GM21576 (cell line): ENCODE measurements at regions not wholly inside any gene's neighbourhood (a gene's known extent, or its start where the extent isn't known, plus 50 kb on each side); places are given as distances from the start of the nearest gene placed in this dataset.

Experiments
- ATAC-seq: cut with Tn5 transposase; IDR thresholded peaks from one replicate; pipeline ENCODE4 v1.9.1; 2021; ENCODE audit warnings: mild to moderate bottlenecking, moderate library complexity; ENCODE audit not compliant: unreplicated experiment

DNA sequence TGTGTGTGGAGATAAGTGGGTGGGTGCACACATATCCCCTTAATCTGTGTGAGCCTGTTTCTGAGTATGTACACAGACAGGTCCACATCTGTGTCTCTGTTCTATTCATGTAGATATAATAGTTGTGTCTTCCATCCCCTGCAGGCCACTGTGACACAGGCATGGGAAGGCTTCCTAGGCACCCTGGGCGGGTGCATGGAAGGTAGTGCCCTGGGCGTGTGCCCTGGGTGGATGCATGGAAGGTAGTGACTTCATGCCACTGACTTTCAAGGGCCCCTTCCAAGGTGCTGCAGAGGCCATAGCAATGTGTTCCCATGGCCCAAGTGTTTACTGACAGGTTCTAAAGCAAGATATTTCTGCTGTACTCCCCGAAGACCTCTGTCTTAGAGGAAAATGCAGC lies 462.5 kb upstream of the HS6ST1 start:
- ATAC-seq, result no peak

DNA sequence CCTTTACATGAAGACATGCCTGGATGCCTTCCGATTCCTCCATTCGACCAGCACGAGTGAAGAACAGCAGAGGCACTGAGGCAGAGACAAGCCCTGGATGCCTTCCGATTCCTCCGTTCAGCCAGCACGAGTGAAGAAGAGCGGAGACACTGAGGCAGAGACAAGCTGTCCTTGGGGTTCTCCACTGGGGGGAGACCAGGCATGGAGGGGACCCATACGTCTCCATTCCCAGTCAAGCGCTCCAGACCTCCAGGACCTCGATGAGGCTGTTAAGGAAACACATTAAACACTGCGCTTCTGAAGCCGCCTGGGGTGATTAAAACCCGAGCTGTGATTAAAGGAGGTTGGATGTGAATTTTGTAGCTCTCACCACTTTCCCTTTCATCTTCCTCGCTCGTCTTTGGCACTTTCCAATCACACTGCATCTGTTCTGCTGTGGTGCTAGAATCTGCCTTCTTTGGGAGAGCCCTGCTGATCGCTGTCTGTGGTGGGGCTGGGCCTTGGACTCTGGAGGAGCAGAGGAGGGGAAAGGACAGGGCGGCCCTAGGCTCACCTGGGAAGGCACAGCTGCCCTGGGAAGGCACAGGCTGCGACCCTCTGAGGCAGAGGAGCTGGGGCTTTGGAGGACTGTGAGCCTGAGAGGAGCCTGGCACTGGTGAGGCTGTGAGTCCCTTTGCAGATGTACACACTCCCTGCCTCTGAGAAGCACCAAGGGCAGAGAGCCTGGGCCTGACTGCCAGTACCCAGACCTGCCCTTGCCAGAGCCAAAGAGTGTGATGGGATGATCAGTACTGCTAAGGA lies 463.1 kb upstream of the HS6ST1 start:
- no peak for ATAC-seq

DNA sequence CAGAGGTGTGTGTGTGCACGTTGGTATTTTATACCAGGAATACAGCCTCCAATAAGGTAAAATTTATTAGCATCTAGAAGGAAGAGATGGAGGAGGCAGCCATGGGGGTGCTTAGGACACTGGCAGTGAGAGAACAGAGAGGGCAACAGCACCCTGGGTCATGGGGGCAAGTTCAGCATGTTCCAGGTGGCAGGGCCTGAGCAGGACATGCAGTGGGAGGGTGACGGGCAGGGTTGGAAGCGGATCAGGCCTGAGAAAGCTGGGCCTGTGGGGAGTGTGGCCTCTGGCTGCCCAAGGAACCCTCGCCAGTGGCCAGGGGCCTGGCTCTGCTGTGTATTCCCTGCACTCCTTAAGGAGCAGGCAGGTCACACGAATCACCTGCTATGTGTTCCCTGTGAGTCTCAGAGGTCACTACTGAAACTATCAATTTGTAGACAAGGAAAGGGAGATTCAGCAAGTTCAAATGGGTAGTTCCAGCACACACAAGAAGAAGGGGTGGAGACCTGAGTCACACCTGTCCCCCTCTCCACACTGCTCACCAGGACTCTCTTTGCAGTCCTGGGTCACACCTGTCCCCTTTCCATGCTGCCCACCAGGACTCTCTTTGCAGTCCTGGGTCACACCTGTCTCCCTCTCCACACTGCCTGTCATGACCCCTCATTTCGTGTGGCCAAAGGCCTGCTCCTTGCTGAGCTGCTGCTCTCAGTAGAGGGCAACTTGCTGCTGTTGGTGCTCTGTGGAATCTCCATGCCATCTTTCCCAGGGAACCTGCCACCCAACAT lies 463.9 kb upstream of the HS6ST1 start:
- ATAC-seq, result no peak

DNA sequence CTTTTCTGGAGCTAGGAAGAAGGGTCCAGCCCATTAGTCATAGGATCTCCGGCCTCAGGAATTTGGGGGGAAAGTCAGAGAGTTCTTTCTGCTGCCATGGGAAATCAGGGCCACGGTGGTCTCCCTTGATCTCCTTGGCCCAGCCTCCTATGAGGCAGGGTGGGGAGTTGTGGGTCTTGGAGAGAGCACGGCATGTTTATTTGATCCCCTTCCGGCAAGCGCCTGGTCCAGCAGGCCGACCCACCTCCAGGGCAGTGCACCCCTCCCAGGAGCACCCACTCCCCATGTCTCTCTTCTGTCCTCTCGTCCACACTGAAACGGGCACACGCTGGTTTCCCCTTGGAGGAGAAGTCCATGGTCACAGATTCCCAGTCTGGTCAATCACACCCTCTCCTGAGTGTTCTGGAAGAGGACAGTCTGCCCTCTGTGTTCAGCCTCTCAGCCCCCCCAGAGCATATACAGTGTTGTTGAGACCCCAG lies 464.6 kb upstream of the HS6ST1 start:
- ATAC-seq, result no peak

DNA sequence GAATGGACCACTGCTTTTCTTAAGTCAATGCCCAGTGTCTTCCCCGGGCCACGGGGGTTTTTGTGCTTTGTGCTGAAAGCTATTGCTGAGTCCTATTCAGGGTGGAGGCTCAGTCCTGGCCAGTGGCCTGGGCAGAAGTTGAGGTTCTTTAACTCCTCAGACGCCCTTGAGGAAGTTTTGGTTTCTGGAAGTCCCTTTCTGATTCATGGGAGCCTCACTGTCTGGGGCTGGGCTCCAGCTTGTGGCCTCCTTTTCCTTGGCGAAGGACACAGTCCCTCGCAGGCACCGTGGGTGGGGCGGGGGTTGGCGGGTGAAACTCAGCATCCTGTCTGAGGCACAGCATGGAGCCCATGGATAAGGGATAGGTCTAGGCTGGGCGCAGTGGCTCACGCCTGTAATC lies 465.2 kb upstream of the HS6ST1 start:
- no peak for ATAC-seq

DNA sequence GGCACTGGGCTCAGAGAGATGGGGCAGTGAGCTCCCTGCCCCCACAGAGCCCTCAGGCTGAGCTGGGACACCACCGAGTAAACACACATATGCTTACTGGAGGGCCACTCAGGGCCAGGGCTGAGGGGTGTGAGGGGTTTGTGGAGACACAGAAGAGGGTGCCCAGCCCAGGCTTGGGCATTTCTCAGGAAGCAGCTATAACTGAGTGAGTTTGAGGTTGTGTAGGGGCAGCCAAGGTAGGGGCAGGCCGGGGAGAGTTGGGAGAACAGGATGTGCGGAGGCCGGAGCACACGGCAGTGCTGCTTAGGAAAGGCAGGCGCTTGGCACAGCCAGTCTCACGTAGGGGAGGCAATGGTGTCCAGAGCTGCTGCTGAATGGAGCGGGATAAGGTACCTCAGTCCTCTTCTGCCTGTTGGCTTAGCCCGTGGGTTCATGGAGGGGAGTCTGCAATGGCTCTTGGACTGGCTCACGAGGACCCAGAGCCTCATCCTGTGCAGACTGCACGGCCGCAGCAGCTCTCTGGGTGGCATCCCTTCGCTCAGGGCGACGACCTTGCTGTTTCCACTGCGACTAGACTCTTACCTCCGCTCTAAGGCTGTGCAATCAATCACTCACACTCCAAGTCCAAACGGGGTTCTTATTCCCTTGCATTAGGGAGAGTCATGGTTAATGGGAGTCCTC lies 466.1 kb upstream of the HS6ST1 start:
- ATAC-seq, result no peak

DNA sequence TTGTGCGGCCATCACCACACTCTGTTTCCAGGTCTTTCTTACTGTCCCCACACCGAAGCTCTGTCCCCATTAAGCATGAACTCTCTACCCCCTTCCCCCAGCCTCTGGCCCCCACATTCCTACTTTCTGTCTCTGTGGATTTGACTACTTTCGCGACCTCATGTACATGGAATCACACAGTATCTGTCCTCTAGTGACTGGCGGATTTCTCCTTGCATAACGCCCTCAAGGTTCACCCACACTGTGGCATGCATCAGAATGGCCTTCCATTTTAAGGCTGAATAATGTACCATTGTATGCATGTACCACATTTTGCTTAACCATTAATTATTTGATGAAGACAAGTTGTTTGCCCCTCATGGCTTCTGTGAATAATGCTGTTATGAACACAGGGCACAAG lies 467.6 kb upstream of the HS6ST1 start:
- ATAC-seq, result no peak

DNA sequence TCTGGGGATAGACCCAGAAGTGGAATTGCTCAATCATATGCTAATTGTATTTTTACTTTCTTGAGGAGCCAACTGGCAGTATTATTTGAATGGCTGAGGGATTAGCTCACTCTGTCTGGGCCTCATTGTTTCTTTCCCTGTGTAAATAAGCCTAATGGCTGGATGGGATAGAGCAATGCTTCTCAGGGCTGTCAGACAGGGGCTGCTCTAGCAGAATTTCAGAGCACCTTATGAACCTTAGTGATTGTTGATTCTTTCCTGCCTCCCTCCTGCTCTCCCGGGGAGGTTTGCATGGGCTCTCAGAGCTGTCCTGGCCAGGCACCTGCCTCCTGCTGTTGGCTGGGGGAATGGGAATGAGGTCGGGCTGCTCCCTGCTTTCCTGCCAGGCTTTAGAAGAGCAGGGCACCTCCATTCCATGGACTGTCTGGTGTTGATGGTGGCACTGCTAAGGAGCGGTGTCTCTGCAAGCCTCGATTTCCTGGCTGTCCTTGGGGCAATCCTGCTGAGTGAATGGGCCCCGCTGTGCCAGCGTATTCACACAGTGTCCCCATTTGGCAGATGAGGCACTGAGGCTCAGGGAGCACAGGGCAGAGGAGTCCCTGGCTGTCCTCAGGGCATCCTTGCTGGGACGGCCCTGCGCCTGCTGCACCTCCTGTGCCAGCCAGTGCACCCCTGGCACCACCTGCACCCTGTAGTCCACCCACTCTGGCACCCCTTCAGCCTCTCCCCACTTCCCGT lies 468.2 kb upstream of the HS6ST1 start:
- ATAC-seq, result no peak

DNA sequence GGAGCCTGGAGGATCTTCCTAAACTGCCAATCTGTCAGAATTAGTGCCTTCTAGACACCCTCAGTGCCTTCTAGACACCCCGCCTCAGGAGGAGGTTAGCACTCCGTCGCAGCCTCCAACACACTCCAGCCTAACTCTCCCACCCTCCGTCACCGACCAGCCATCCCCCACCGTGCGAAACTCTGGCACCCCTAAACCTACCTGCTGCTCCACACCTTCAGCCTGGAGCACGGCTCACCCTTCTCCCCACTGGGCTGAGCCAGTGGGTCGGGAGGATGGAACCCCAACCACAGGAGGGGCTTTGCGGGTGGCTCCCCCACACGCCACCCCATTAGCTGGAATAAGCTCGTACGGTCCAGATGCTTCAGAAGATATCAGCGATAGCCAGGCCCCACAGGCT lies 468.9 kb upstream of the HS6ST1 start:
- ATAC-seq, result no peak

DNA sequence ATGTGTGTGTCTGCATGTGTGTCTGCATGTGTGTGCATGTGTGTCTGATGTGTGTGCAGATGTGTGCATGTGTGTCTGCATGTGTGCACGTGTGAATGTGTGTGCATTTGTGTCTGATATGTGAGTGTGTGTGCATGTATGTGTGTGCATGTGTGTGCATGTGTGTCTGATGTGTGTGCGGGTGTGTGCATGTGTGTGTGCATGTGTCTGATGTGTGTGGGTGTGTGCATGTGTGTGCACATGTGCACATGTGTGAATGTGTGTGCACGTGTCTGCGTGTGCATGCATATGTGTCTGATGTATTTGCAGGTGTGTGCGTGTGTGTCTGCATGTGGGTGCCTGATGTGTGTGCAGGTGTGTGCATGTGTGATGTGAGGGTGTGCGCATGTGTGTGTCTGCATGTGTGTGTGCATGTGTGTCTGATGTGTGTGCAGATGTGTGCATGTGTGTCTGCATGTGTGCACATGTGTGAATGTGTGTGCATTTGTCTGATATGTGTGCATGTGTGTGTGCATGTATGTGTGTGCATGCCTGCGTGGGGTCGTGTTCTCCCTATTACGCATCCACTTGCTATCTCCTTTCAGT lies 470.1 kb upstream of the HS6ST1 start:
- ATAC-seq, result no peak

DNA sequence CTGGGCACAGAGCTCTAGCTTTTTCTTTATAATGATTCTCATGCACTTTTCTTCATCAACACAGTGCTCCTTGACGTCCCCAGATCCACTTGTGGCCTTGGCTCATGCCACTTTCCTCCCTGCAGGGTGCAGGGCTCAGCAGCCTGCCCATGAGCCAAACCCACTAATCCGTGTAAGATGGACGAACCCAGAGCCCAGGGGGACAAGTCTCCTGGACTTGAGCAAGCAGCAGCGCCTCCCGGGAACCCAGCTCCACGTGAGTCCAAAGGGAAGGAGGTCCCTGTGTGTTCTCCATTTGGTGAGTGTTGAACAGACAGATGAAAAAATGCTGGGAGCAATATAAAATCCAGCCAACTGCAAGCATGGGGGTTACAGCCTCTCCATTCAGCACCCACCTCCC lies 470.6 kb upstream of the HS6ST1 start:
- ATAC-seq, result no peak

DNA sequence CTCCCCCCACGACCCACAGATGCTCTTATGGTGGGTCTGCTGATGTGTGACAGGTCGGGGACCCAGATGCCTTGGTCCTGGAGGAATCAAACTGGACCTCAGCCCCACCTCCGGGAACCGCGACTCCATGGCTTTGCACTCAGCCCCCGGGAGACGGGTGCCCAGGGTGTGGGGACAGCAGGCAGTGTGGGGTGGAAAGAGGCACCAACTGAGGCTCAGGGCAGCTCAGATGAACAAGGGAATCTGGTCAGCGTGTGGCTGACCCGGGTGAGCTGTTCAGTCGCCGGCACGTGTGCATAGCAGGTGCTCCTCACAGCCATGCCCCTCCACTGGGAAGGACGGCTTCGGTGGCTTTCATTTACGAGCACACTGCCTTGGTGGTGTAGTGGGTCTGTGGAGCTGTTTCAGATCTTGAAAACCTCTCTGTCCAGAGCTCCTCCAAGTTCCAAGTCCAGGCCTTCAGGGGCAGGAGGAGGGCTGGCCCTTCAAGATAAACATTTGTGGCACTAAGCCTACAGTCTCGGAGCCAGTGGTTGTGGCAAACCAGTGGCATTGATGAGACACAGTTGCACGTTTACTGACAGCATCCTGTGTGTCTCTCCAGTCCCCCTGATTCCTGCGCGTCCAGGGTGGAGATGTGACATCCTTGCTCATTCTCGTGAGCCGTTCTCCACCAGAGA lies 471.2 kb upstream of the HS6ST1 start:
- no peak for ATAC-seq

DNA sequence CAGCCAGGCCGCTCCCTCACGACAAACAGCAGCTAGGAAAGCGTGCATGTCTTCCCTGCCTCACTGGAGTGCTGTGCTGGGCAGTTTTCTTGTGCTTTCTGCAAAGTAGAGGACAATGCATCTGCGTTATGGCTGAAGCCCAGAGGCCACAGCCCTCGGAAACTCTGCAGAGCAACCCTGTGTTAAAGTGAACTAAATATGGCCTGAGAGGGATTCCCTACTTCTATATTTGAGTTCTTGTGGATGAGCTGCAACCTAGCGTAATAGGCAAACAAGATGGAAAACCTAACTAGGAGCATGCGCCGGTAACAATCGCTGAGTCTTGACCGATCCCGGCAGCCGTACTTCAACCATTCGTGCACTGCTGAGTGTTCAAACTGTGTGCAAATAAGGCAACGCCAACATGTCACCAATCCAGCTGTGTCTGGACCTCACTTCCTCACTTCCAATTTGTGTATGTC lies 471.9 kb upstream of the HS6ST1 start:
- ATAC-seq, result no peak

DNA sequence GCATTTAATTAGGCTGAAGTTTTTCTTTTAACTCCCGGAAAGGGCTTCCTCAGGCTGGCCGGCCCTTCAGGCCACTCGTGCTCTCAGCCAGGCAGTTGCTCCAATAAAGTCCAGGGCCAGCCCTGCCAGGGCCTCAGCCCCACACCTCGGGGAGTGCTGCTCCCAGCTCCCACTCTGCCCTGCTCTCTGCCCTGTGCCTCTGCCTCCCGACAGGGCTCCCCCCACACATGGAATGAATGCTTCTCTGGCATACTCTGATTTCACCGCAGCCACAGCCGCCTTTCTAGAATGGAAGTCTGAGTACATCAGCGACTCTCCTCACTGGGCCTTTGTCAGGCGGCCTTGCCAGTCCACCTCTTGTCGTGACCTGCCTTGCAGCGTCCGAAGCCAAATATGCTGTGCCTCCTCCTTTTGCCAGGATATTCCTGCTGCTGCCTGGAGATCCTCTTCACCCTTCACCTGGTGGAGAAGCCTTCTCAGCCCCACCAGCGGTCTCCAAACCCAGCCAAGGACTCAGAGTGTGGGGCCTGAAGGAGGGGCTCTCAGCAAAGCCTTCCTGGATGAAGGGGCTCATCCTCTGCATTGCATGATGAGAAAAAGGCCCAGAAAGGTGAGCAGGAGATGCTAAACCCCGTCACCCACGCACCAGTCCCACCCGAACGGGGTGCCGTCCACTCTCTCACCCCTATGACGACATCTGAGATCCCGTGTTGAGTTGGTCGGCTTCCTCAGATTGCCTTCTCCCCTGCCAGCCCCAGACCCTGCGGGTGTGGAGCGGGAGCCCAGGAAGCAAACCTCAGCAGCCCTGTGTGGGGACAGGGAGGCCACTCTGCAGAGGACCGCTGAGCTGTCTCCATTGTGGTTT lies 472.7 kb upstream of the HS6ST1 start:
- ATAC-seq, result no peak

DNA sequence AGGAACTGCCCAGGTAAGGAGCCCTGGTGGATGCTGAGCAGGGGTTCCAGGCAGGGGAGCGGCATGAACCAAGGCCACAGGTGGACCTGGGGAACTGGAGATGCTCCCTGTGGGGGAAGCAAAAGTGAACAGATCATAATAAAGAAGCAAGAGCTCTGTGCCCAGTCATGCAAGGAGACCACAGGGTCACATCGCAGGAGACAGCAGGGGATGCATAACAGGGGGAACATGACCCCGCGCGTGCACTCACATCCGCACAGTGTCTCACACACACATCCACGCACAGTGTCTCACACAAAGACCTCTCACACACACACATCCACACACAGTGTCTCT lies 473.3 kb upstream of the HS6ST1 start:
- ATAC-seq, result no peak

DNA sequence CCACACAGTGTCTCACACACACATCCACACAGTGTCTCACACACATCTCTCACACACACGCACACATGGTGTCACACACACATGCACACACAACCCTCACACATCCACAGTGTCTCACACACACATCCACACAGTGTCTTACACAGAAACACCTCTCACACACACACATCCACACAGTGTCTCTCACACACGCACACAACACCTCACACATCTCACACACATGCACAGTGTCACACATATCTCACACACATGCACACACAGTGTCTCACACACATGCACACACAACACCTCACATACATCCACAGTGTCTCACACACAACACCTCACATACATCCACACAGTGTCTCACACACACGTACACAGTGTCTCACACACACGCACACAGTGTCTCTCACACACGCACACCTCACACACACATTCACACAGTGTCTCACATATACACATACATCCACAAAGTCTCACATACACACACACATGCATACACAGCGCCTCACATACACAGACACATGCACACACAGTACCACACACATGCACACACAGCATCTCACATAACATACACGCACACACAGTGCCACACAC lies 473.9 kb upstream of the HS6ST1 start:
- no peak for ATAC-seq

DNA sequence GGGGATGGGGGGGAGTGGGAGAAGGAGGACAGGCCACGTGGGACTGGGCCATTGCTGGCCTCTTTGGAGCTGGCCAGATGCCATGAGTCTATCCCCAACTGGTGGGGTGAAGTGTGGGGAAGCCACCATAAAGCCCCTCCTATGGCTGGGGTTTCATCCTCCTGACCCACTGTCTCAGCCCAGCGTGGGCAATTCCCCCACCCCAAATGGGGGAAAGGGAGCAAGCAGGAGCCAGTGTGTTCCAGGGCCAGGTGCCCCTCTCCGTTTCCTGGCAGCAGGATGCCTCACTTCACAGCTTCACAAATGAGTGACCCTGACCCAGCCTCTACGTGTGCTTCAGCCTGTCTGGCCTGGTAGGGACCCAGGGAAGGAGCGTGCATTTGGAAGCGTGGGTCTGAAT lies 474.7 kb upstream of the HS6ST1 start:
- no peak for ATAC-seq

DNA sequence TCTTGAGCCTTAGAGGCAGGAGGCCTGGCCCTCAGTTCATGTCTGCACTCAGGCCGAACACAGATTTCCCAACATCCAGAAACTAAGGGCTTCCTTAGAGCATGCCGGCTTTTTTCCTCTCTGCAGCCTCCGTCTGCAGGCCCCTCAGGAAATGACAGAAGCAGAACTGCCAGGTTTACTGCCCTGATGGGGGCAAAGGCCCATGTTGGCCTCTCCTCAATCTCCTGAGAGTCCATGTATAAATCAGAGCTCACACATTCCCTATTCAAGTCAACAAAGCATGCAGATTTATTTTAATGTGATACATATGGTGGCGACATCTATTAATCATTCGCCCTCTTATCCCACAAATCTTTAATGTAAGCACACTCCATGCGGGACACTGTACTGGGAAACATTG lies 475.6 kb upstream of the HS6ST1 start:
- ATAC-seq, result no peak

DNA sequence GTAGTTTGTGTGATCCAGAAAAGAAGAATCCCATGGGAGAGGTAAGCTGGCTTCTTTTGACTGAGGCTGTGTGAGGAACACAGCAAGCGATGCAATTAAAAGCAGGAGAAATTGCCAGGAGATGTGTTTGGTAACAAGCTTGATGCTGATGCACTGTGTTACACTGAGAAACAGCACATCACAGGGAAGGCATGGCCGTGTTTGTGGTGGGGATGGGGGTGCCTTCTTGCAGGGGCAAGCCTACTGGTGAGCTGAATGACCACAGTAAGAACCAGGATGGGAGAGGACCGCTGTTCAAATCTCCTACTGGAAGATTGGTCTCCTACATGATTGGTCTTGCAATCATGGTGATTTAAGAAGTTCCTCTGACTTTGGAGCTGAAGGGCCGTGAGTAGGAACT lies 477.7 kb upstream of the HS6ST1 start:
- ATAC-seq, result no peak
